ENCODE measurements at regions not wholly inside any gene's neighbourhood (a gene's known extent, or its start where the extent isn't known, plus 50 kb on each side); places are given as distances from the start of the nearest gene placed in this dataset.

- TF ChIP-seq ZNF543 (CRISPR knock-in tag; IDR thresholded peaks at IDR 0.05): peak; percentile 89; the same call in 1 of the 2 replicates
- TF ChIP-seq ZNF646 (CRISPR knock-in tag; IDR thresholded peaks at IDR 0.05): no peak
- peak; percentile 69; the same call in 1 of the 2 replicates for TF ChIP-seq SP5 (CRISPR knock-in tag; IDR thresholded peaks at IDR 0.05; ENCODE audit: borderline replicate concordance, low read depth)
- TF ChIP-seq JARID2 (CRISPR knock-in tag; IDR thresholded peaks at IDR 0.05; ENCODE audit: insufficient replicate concordance): no peak
- no peak for TF ChIP-seq ZFYVE20 (CRISPR knock-in tag; IDR thresholded peaks at IDR 0.05; ENCODE audit: borderline replicate concordance, low read depth)
- peak; percentile 24; the same call in 1 of the 2 replicates for TF ChIP-seq ZNF264 (CRISPR knock-in tag; IDR thresholded peaks at IDR 0.05)
- TF ChIP-seq NKX3-1 (CRISPR knock-in tag; IDR thresholded peaks at IDR 0.05): no peak
- TF ChIP-seq DR1 (CRISPR knock-in tag; IDR thresholded peaks at IDR 0.05): 0 out of 2 replicates have a peak, but pooled peaks have one; percentile 56
- TF ChIP-seq ZFP37 (CRISPR knock-in tag; IDR thresholded peaks at IDR 0.05; ENCODE audit: borderline replicate concordance): no peak
- peak; percentile 37 for TF ChIP-seq SKI (IDR thresholded peaks at IDR 0.05; ENCODE audit: partially characterized antibody)
- no peak for TF ChIP-seq ZNF253 (CRISPR knock-in tag; IDR thresholded peaks at IDR 0.05; ENCODE audit: borderline replicate concordance)
- TF ChIP-seq ZNF816 (CRISPR knock-in tag; IDR thresholded peaks at IDR 0.05; ENCODE audit: borderline replicate concordance): no peak
- TF ChIP-seq KDM4B (CRISPR knock-in tag; IDR thresholded peaks at IDR 0.05): peak; percentile 75; the same call in 1 of the 2 replicates
- TF ChIP-seq ZNF605 (CRISPR knock-in tag; IDR thresholded peaks at IDR 0.05): 0 out of 2 replicates have a peak, but pooled peaks have one; percentile 35
- TF ChIP-seq RAD21 (CRISPR knock-in tag; IDR thresholded peaks at IDR 0.05): peak; percentile 55
- TF ChIP-seq SNAPC4 (CRISPR knock-in tag; IDR thresholded peaks at IDR 0.05): peak; percentile 78; the same call in 1 of the 2 replicates
- no peak for TF ChIP-seq ZBTB7A (CRISPR knock-in tag; IDR thresholded peaks at IDR 0.05)
- TF ChIP-seq ZNF546 (CRISPR knock-in tag; conservative IDR thresholded peaks at IDR 0.05): no peak
Measured at GRCh38 chr13:21297914-21298831, 121.7 kb downstream of the MRPL57 start (continued).
